Upper lobe of right lung (tissue), 1 donor: ENCODE measurements at regions not wholly inside any gene's neighbourhood (a gene's known extent, or its start where the extent isn't known, plus 50 kb on each side); places are given as distances from the start of the nearest gene placed in this dataset.

Experiments
- ATAC-seq: fragments of 200-7000 bp; cut with Tn5 transposase; one replicate; pipeline ENCODE4 v1.9.1; 2020; ENCODE audit warnings: mild to moderate bottlenecking, moderate library complexity
- DNase-seq: peaks from one replicate; pipeline ENCODE4 v3.0.0-alpha.2; 2020
- H3K27ac ChIP-seq: fragments of 200-600 bp; one replicate; pipeline ENCODE4 v1.8.0; 2022
- H3K27me3 ChIP-seq: fragments of 200-600 bp; one replicate; pipeline ENCODE4 v1.8.0; 2022; ENCODE audit warnings: mild to moderate bottlenecking
- H3K36me3 ChIP-seq: fragments of 200-600 bp; one replicate; pipeline ENCODE4 v1.8.0; 2022
- H3K4me1 ChIP-seq: fragments of 200-600 bp; one replicate; pipeline ENCODE4 v1.8.0; 2022
- H3K4me3 ChIP-seq: fragments of 200-600 bp; one replicate; pipeline ENCODE4 v1.8.0; 2022; ENCODE audit warnings: mild to moderate bottlenecking
- H3K9me3 ChIP-seq: fragments of 200-600 bp; one replicate; pipeline ENCODE4 v1.8.0; 2022
- intact Hi-C: fragments of 100-400 bp; cut with DNase I; formaldehyde crosslinking; loops from one replicate; pipeline ENCODE4 v1.11.0; 2022
- TF ChIP-seq, protein P1 (sequence below): fragments of 200-600 bp; IDR thresholded peaks from one replicate; pipeline ENCODE4 v1.8.0; 2022; ENCODE audit warnings: antibody characterized with exemption
- donor health status: DM: no; HTN: yes; CAD: no; lungs with severe emphysema.

DNA sequence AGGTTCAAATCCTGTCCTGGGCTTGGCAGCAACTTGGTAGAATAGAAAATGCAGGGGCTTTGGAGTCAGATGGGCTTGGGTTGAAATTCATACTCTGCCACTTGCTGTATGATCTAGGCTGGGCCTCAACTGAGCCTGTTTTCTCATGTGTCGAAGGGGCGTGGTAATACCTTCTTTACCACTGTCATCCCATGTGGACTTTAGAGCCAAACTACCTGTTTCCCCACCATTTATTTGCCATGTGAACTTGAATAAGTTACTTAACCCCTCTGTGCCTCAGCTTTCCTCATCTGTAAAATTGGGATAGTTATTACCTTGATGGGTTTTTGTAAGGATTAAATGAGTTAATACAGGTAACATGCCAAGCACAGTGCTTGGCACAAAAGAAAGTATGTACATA is 106.0 kb downstream of the COPRS start:
- DNase-seq: no peak
- Histone ChIP-seq H3K27me3 (no peaks in the 10 kb centered on the region), H3K27ac (no peak overlapping the region), H3K36me3 (no peaks in the 10 kb centered on the region), H3K9me3 (no peaks in the 10 kb centered on the region), H3K4me3 (no peak overlapping the region), H3K4me1 (no peaks in the 10 kb centered on the region)
- ATAC-seq: no peak
- TF ChIP-seq, protein P1, sequence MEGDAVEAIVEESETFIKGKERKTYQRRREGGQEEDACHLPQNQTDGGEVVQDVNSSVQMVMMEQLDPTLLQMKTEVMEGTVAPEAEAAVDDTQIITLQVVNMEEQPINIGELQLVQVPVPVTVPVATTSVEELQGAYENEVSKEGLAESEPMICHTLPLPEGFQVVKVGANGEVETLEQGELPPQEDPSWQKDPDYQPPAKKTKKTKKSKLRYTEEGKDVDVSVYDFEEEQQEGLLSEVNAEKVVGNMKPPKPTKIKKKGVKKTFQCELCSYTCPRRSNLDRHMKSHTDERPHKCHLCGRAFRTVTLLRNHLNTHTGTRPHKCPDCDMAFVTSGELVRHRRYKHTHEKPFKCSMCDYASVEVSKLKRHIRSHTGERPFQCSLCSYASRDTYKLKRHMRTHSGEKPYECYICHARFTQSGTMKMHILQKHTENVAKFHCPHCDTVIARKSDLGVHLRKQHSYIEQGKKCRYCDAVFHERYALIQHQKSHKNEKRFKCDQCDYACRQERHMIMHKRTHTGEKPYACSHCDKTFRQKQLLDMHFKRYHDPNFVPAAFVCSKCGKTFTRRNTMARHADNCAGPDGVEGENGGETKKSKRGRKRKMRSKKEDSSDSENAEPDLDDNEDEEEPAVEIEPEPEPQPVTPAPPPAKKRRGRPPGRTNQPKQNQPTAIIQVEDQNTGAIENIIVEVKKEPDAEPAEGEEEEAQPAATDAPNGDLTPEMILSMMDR: no peak
- intact Hi-C loops: no loop called here

DNA sequence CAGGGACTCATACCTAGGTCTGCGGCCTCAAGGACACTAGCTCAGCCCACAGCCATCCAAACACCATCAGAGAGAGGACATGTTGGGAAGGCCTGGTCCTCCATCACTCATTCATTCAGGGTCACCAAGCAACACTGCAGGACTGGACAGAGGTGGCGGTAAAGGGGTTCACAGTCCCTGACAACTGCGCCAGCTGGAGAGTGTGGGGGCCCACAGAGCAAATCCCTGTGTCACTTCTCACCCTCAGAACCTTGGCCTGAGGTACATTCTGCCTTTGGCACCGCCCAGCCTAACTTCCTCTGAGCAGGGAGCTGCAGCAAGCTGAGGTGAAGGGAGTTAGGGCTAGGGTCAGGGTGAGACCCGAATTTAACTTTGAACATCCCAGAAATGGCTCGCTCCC is 106.5 kb downstream of the COPRS start:
- DNase-seq: no peak

GRCh38 chr17:31750578-31750977 is 108.5 kb downstream of the COPRS start:
- no peak for DNase-seq
- H3K9me3 ChIP-seq: no peaks in the 10 kb centered on the region
- H3K4me1 ChIP-seq: no peaks in the 10 kb centered on the region
- H3K27me3 ChIP-seq: no peaks in the 10 kb centered on the region
- intact Hi-C loops: no loop called here
- no peak for ATAC-seq
- H3K4me3 ChIP-seq: no peak overlapping the region
- no peaks in the 10 kb centered on the region for H3K36me3 ChIP-seq
- no peak overlapping the region for H3K27ac ChIP-seq
- TF ChIP-seq, protein P1: no peak

More for the DNA sequence above, 106.5 kb downstream of the COPRS start:
- H3K27ac ChIP-seq: no peak overlapping the region
- no peaks in the 10 kb centered on the region for H3K4me1 ChIP-seq
- H3K4me3 ChIP-seq: no peak overlapping the region
- H3K27me3 ChIP-seq: no peaks in the 10 kb centered on the region
- TF ChIP-seq, protein P1: no peak
- intact Hi-C loops: no loop called here
- no peaks in the 10 kb centered on the region for H3K9me3 ChIP-seq
- no peaks in the 10 kb centered on the region for H3K36me3 ChIP-seq
- ATAC-seq: no peak

DNA sequence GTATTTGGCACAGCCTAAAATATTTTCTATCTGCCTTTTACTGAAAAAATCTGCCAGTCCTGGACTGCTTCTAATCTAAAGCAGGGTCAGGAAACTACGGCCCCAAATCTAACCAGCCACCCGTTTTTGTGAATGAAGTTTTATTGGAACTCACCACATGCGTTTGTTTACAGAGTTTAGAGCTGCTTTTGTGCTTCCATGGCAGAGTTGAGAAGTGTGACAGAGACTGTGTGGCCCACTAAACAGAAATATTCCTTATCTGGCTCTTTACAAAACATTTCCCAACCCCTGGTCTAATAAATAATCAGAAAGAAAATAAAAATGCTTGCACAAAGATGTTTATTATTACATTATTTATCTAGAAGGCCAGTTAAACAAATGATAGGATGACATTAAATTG is 110.2 kb downstream of the COPRS start:
- DNase-seq (no peak), ATAC-seq (no peak)
- intact Hi-C loops: no loop called here
- Histone ChIP-seq H3K27me3 (no peaks in the 10 kb centered on the region), H3K4me3 (no peak overlapping the region), H3K36me3 (no peaks in the 10 kb centered on the region), H3K27ac (no peak overlapping the region), H3K4me1 (peaks cover 10% of the 10 kb centered on the region), H3K9me3 (no peaks in the 10 kb centered on the region)
- TF ChIP-seq, protein P1: no peak

GRCh38 chr17:31746884-31747495 is 112.1 kb downstream of the COPRS start:
- no peak for ATAC-seq
- no peak for DNase-seq
- TF ChIP-seq, protein P1: no peak
- Histone ChIP-seq H3K27me3 (no peaks in the 10 kb centered on the region), H3K36me3 (no peaks in the 10 kb centered on the region), H3K9me3 (no peaks in the 10 kb centered on the region), H3K27ac (no peak overlapping the region), H3K4me3 (no peak overlapping the region), H3K4me1 (peaks cover 13% of the 10 kb centered on the region)
- intact Hi-C loops: no loop called here
